GM18511 (cell line): ENCODE measurements at regions not wholly inside any gene's neighbourhood (a gene's known extent, or its start where the extent isn't known, plus 50 kb on each side); places are given as distances from the start of the nearest gene placed in this dataset.
"Not testable (repeated sequence)": the region's sequence is repeated elsewhere in the genome, so short reads cannot be mapped to it uniquely, and the experiment has no call there.

ENCODE experiments used
- ATAC-seq: cut with Tn5 transposase; IDR thresholded peaks from one replicate; pipeline ENCODE4 v1.9.1; 2021; ENCODE audit warnings: mild to moderate bottlenecking, moderate library complexity; ENCODE audit not compliant: unreplicated experiment

GRCh38 chr9:73095425-73095824 lies 56.2 kb upstream of the ANXA1 start:
- no peak for ATAC-seq

GRCh38 chr9:73093740-73094379 lies 57.8 kb upstream of the ANXA1 start:
- ATAC-seq, result no peak

GRCh38 chr9:73093016-73093739 lies 58.5 kb upstream of the ANXA1 start:
- no peak for ATAC-seq

- no peak for ATAC-seq
Measured at GRCh38 chr9:73091909-73092308, 59.8 kb upstream of the ANXA1 start.

GRCh38 chr9:73090214-73090613 lies 61.5 kb upstream of the ANXA1 start:
- ATAC-seq, result no peak

- no peak for ATAC-seq
Measured at GRCh38 chr9:73089304-73089985, 62.2 kb upstream of the ANXA1 start.

GRCh38 chr9:73087876-73088275 lies 63.8 kb upstream of the ANXA1 start:
- not testable (repeated sequence) for ATAC-seq

- ATAC-seq, result no peak
Measured at GRCh38 chr9:73083519-73083918, 68.1 kb upstream of the ANXA1 start.

- peak; percentile 78 for ATAC-seq
Measured at GRCh38 chr9:73081979-73082657, 69.5 kb upstream of the ANXA1 start.

- ATAC-seq, result no peak
Measured at GRCh38 chr9:73080110-73080694, 71.5 kb upstream of the ANXA1 start.

GRCh38 chr9:73079326-73079725 lies 72.3 kb upstream of the ANXA1 start:
- no peak for ATAC-seq

GRCh38 chr9:73077625-73078030 lies 74.0 kb upstream of the ANXA1 start:
- ATAC-seq, result no peak

GRCh38 chr9:73076970-73077369 lies 74.7 kb upstream of the ANXA1 start:
- ATAC-seq, result no peak

GRCh38 chr9:73074176-73074708 lies 77.4 kb upstream of the ANXA1 start:
- ATAC-seq, result no peak

GRCh38 chr9:73073337-73074175 lies 78.1 kb upstream of the ANXA1 start:
- ATAC-seq, result no peak

- no peak for ATAC-seq
Measured at GRCh38 chr9:73067074-73067473, 84.6 kb upstream of the ANXA1 start.

- ATAC-seq, result no peak
Measured at GRCh38 chr9:73065439-73065838, 86.2 kb upstream of the ANXA1 start.

- ATAC-seq, result no peak
Measured at GRCh38 chr9:73064315-73064714, 87.3 kb upstream of the ANXA1 start.

- ATAC-seq, result no peak
Measured at GRCh38 chr9:73061146-73061545, 90.5 kb upstream of the ANXA1 start.

- ATAC-seq, result no peak
Measured at GRCh38 chr9:73059247-73059646, 92.4 kb upstream of the ANXA1 start.
